IMR-90 (cell line): ENCODE measurements at regions not wholly inside any gene's neighbourhood (a gene's known extent, or its start where the extent isn't known, plus 50 kb on each side); places are given as distances from the start of the nearest gene placed in this dataset.

ENCODE experiments used
- ATAC-seq: fragments of 200-7000 bp; cut with Tn5 transposase; 2 replicates; pipeline ENCODE4 v1.9.1; 2020; ENCODE audit warnings: low read depth, mild to moderate bottlenecking, moderate library complexity
- BruUV-seq: library from RNA; stranded (reverse); fragments of 400-500 nt; replicated peaks from 2 replicates; lab custom pipeline; 2021; lab: Mats Ljungman, UMichigan
- CTCF ChIA-PET: fragments of 300-600 bp; formaldehyde crosslinking; extraction: SDS; loops from one replicate; lab custom pipeline; 2021; ENCODE audit warnings: antibody characterized with exemption; lab: Yijun Ruan, JAX
- POLR2A ChIA-PET: fragments of 300-600 bp; sonication (Branson Sonifier 250); formaldehyde crosslinking; loops from one replicate; lab custom pipeline; 2022; ENCODE audit warnings: antibody characterized with exemption; ENCODE audit not compliant: unreplicated experiment; lab: Charles Lee
- DNase-seq: peaks from one replicate; pipeline ENCODE4 v3.0.0; 2013
- H2AFZ ChIP-seq: replicated peaks from 2 replicates; pipeline ENCODE3; 2013; ENCODE audit warnings: low read length, mild to moderate bottlenecking; ENCODE audit not compliant: poor library complexity
- H2AK5ac ChIP-seq: 2 replicates; pipeline ENCODE4 v1.6.1; 2013; ENCODE audit warnings: low read depth, low read length, inconsistent platforms
- H2AK9ac ChIP-seq: replicated peaks from 2 replicates; pipeline ENCODE3; 2013; ENCODE audit warnings: mild to moderate bottlenecking, low read depth, low read length, moderate library complexity; ENCODE audit not compliant: poor library complexity
- H2BK120ac ChIP-seq: 2 replicates; pipeline ENCODE4 v1.6.1; 2013; ENCODE audit warnings: low read depth, low read length, inconsistent platforms
- H2BK15ac ChIP-seq: 3 replicates; pipeline ENCODE4 v1.6.1; 2013; ENCODE audit warnings: low read depth, low read length, inconsistent platforms
- H2BK20ac ChIP-seq: 2 replicates; pipeline ENCODE4 v1.6.1; 2013; ENCODE audit warnings: low read depth, mild to moderate bottlenecking, inconsistent platforms, low read length, moderate library complexity
- H2BK5ac ChIP-seq: 2 replicates; pipeline ENCODE4 v1.6.1; 2013; ENCODE audit warnings: mild to moderate bottlenecking, low read depth, low read length, inconsistent platforms; ENCODE audit not compliant: poor library complexity, severe bottlenecking
- H3K14ac ChIP-seq: replicated peaks from 2 replicates; pipeline ENCODE4 v1.6.1; 2013; ENCODE audit warnings: low read depth, low read length, inconsistent platforms
- H3K18ac ChIP-seq: 2 replicates; pipeline ENCODE4 v1.6.1; 2013; ENCODE audit warnings: low read depth, low read length, control low read depth
- H3K23ac ChIP-seq: 2 replicates; pipeline ENCODE4 v1.6.1; 2013; ENCODE audit warnings: low read depth, low read length, inconsistent platforms
- H3K27ac ChIP-seq: 2 replicates; pipeline ENCODE4 v1.5.1; 2013; ENCODE audit warnings: mild to moderate bottlenecking, control low read depth, low read length; ENCODE audit not compliant: insufficient read depth
- H3K27me3 ChIP-seq: 2 replicates; pipeline ENCODE4 v1.6.1; 2013; ENCODE audit warnings: low read length; ENCODE audit not compliant: control insufficient read depth, insufficient read depth
- H3K36me3 ChIP-seq: 2 replicates; pipeline ENCODE4 v1.6.1; 2013; ENCODE audit warnings: low read length, mixed read lengths; ENCODE audit not compliant: control insufficient read depth, insufficient read depth
- H3K4ac ChIP-seq: 2 replicates; pipeline ENCODE4 v1.6.1; 2013; ENCODE audit warnings: low read depth, low read length, inconsistent platforms
- H3K4me1 ChIP-seq: 2 replicates; pipeline ENCODE4 v1.6.1; 2013; ENCODE audit warnings: low read length, mixed read lengths; ENCODE audit not compliant: control insufficient read depth, insufficient read depth
- H3K4me2 ChIP-seq: 2 replicates; pipeline ENCODE4 v1.6.1; 2013; ENCODE audit warnings: low read depth, mild to moderate bottlenecking, control low read depth, low read length, moderate library complexity
- H3K4me3 ChIP-seq: 2 replicates; pipeline ENCODE4 v1.5.1; 2013; ENCODE audit warnings: low read depth, mild to moderate bottlenecking, control low read depth, low read length, moderate library complexity; ENCODE audit not compliant: insufficient read depth
- H3K56ac ChIP-seq: 2 replicates; pipeline ENCODE4 v1.6.1; 2013; ENCODE audit warnings: low read length, inconsistent platforms; ENCODE audit not compliant: insufficient read depth; ENCODE audit errors: extremely low read depth
- H3K79me1 ChIP-seq, 2 experiments: 2 replicates each; pipeline ENCODE4 v1.6.1; 2013; ENCODE audit warnings: low read length in 2 of 2, inconsistent platforms in 1 of 2, low read depth in 1 of 2
- H3K9ac ChIP-seq: 2 replicates; pipeline ENCODE4 v1.6.1; 2013; ENCODE audit warnings: low read depth, low read length, control low read depth
- H3K9me1 ChIP-seq: 2 replicates; pipeline ENCODE4 v1.6.1; 2013; ENCODE audit warnings: low read length, inconsistent platforms; ENCODE audit not compliant: insufficient read depth
- H3K9me3 ChIP-seq: 2 replicates; pipeline ENCODE4 v1.6.1; 2013; ENCODE audit warnings: low read length; ENCODE audit not compliant: control insufficient read depth, insufficient read depth
- H4K20me1 ChIP-seq: 2 replicates; pipeline ENCODE4 v1.6.1; 2013; ENCODE audit warnings: low read length, inconsistent platforms; ENCODE audit not compliant: insufficient read depth
- H4K5ac ChIP-seq: 2 replicates; pipeline ENCODE4 v1.6.1; 2013; ENCODE audit warnings: mild to moderate bottlenecking, low read depth, low read length, control low read depth
- H4K8ac ChIP-seq, 2 experiments: 2 replicates each; pipeline ENCODE4 v1.6.1; 2013; ENCODE audit warnings: low read depth in 2 of 2, low read length in 2 of 2, control low read depth in 1 of 2, inconsistent platforms in 1 of 2
- H4K91ac ChIP-seq: 2 replicates; pipeline ENCODE4 v1.6.1; 2013; ENCODE audit warnings: low read depth, low read length, inconsistent platforms; ENCODE audit not compliant: insufficient read depth
- BHLHE40 ChIP-seq: fragments of 150-350 bp; IDR thresholded peaks from 2 replicates; pipeline ENCODE4 v1.6.1; 2016; ENCODE audit warnings: mild to moderate bottlenecking, low read depth, low read length
- CEBPB ChIP-seq: IDR thresholded peaks from 2 replicates; pipeline ENCODE4 v1.6.1; 2012; ENCODE audit warnings: low read depth, low read length, improper control_type of control experiment
- CHD1 ChIP-seq: IDR thresholded peaks from 2 replicates; pipeline ENCODE4 v1.6.1; 2012; ENCODE audit warnings: low read depth, low read length, improper control_type of control experiment
- CTCF ChIP-seq: conservative IDR thresholded peaks from 2 replicates; pipeline ENCODE4 v1.5.1; 2012; ENCODE audit warnings: mild to moderate bottlenecking, low read depth, low read length, improper control_type of control experiment
- ELK1 ChIP-seq: fragments of 150-350 bp; IDR thresholded peaks from 2 replicates; pipeline ENCODE4 v1.6.1; 2016; ENCODE audit warnings: low read depth, mild to moderate bottlenecking, low read length, moderate library complexity, borderline replicate concordance
- FOS ChIP-seq: fragments of 150-350 bp; IDR thresholded peaks from 2 replicates; pipeline ENCODE4 v1.6.1; 2016; ENCODE audit warnings: low read depth, low read length
- MAFK ChIP-seq: IDR thresholded peaks from 2 replicates; pipeline ENCODE4 v1.6.1; 2012; ENCODE audit warnings: low read depth, low read length, improper control_type of control experiment
- MAZ ChIP-seq: IDR thresholded peaks from 2 replicates; pipeline ENCODE4 v1.6.1; 2012; ENCODE audit warnings: low read depth, mild to moderate bottlenecking, low read length, improper control_type of control experiment, moderate library complexity, borderline replicate concordance
- MXI1 ChIP-seq: IDR thresholded peaks from 2 replicates; pipeline ENCODE4 v1.6.1; 2012; ENCODE audit warnings: low read depth, mild to moderate bottlenecking, low read length, moderate library complexity, borderline replicate concordance
- NFE2L2 ChIP-seq: fragments of 150-350 bp; IDR thresholded peaks from 2 replicates; pipeline ENCODE4 v1.6.1; 2016; ENCODE audit warnings: low read depth, mild to moderate bottlenecking, low read length
- POLR2A ChIP-seq: IDR thresholded peaks from 2 replicates; pipeline ENCODE4 v1.6.1; 2012; ENCODE audit warnings: mild to moderate bottlenecking, low read depth, low read length
- RAD21 ChIP-seq: IDR thresholded peaks from 2 replicates; pipeline ENCODE4 v1.6.1; 2012; ENCODE audit warnings: low read length, improper control_type of control experiment
- RCOR1 ChIP-seq: IDR thresholded peaks from 2 replicates; pipeline ENCODE4 v1.6.1; 2012; ENCODE audit warnings: mild to moderate bottlenecking, low read length, improper control_type of control experiment; ENCODE audit not compliant: insufficient replicate concordance
- RFX5 ChIP-seq: IDR thresholded peaks from 2 replicates; pipeline ENCODE4 v1.8.0; 2012; ENCODE audit warnings: low read depth, mild to moderate bottlenecking, low read length, moderate library complexity
- SMC3 ChIP-seq: fragments of 150-350 bp; IDR thresholded peaks from 2 replicates; pipeline ENCODE4 v1.6.1; 2016; ENCODE audit warnings: low read depth, mild to moderate bottlenecking, antibody characterized with exemption, low read length, moderate library complexity
- USF2 ChIP-seq: fragments of 150-350 bp; IDR thresholded peaks from 2 replicates; pipeline ENCODE4 v1.6.1; 2017; ENCODE audit warnings: mild to moderate bottlenecking, antibody characterized with exemption, low read length, low read depth
- WGBS, 2 experiments: methylation state at CpG; one replicate each; pipeline versions ENCODE4 v1.1.5 to v1.1.7; 2013; ENCODE audit warnings: missing lambda C conversion rate in 2 of 2; ENCODE audit not compliant: insufficient read length in 1 of 2; ENCODE audit errors: extremely low coverage in 2 of 2; 5-methylcytosine and 5-hydroxymethylcytosine counted together
- dilution Hi-C: fragments of 300-500 bp; cut with HindIII; formaldehyde crosslinking; loops from one replicate; pipeline ENCODE4 v1.14.3; 2018; ENCODE audit warnings: low sequenced_read_pairs; ENCODE audit not compliant: unreplicated experiment
- in situ Hi-C: fragments of 300-500 bp; cut with MboI; formaldehyde crosslinking; loops from 3 replicates; pipeline ENCODE4 v1.14.3; 2019; ENCODE audit warnings: low sequenced_read_pairs, inconsistent platforms, mixed read lengths
- intact Hi-C: fragments of 100-400 bp; cut with micrococcal nuclease; formaldehyde crosslinking; loops from 2 replicates; pipeline ENCODE4 v1.10.0; 2022

- H3K18ac ChIP-seq = no peak overlapping the region
- BruUV-seq = no TSS peak
- H4K8ac ChIP-seq = no peak overlapping the region
- no peak overlapping the region for H4K5ac ChIP-seq
- DNase-seq (no peak), ATAC-seq (no peak)
- H4K91ac ChIP-seq = no peak overlapping the region
- no peak overlapping the region for H2BK120ac ChIP-seq
- no peak overlapping the region for H3K56ac ChIP-seq
- H3K9ac ChIP-seq = no peak overlapping the region
- H4K20me1 ChIP-seq = no peaks in the 10 kb centered on the region
- no peak overlapping the region for H3K23ac ChIP-seq
- WGBS, 2 experiments = no CpG with 5 or more reads among the region's 3 CpGs
- intact Hi-C loops = no loop called here
- H3K36me3 ChIP-seq = no peaks in the 10 kb centered on the region
- H3K79me1 ChIP-seq = no peaks in the 10 kb centered on the region
- dilution Hi-C loops = no loop called here
- ChIA-PET CTCF (interaction anchor here (0.6 kb wide), 1 partner anchor 335 kb away, joined by 3 read pairs; no protein-coding TSS in a partner anchor), POLR2A (no interaction called here)
- H2AFZ ChIP-seq = no peak overlapping the region
- in situ Hi-C loops = no loop called here
- H3K4me3 ChIP-seq = no peak overlapping the region
- H2AK5ac ChIP-seq = no peak overlapping the region
- H3K4me1 ChIP-seq = no peaks in the 10 kb centered on the region
- no peaks in the 10 kb centered on the region for H3K9me3 ChIP-seq
- no peak overlapping the region for H3K4me2 ChIP-seq
- H2BK20ac ChIP-seq = no peak overlapping the region
- H2BK5ac ChIP-seq = no peak overlapping the region
- H3K14ac ChIP-seq = no peak overlapping the region
- no peaks in the 10 kb centered on the region for H3K27me3 ChIP-seq
- no peak for TF ChIP-seq ELK1
- TF ChIP-seq CHD1 = no peak
- TF ChIP-seq CEBPB = no peak
- TF ChIP-seq SMC3 = no peak
- no peak for TF ChIP-seq MAFK
- no peak for TF ChIP-seq MXI1
- TF ChIP-seq CTCF = no peak
- TF ChIP-seq RFX5 = no peak
- no peak for TF ChIP-seq FOS
- no peak for TF ChIP-seq POLR2A
- no peak for TF ChIP-seq MAZ
- no peak for TF ChIP-seq USF2
- no peak for TF ChIP-seq BHLHE40
- TF ChIP-seq RCOR1 = no peak
- TF ChIP-seq NFE2L2 = no peak
- no peak for TF ChIP-seq RAD21
- no peak overlapping the region for H2BK15ac ChIP-seq
- H3K27ac ChIP-seq = no peak overlapping the region
- H2AK9ac ChIP-seq = no peak overlapping the region
- H3K9me1 ChIP-seq = 0 out of 2 replicates have a peak, but pooled peaks cover 5% of the 10 kb centered on the region
- H3K4ac ChIP-seq = no peak overlapping the region
Observed at GRCh38 chr18:29586210-29586609, 1409.3 kb upstream of the CDH2 start.
